GM12873 (cell line): ENCODE measurements at regions not wholly inside any gene's neighbourhood (a gene's known extent, or its start where the extent isn't known, plus 50 kb on each side); places are given as distances from the start of the nearest gene placed in this dataset.

Experiments used
- CTCF ChIP-seq: IDR thresholded peaks from 2 replicates; pipeline ENCODE4 v1.5.1; 2012; ENCODE audit warnings: low read depth, mild to moderate bottlenecking, moderate library complexity, low read length, control low read depth; ENCODE audit not compliant: insufficient read depth; ENCODE audit errors: missing control alignments

- no peak for TF ChIP-seq CTCF
Measured at GRCh38 chr13:50685491-50685890, 158.0 kb downstream of the DLEU7 start.

- TF ChIP-seq CTCF = no peak
Measured at GRCh38 chr13:50685956-50686355, 157.5 kb downstream of the DLEU7 start.

- TF ChIP-seq CTCF = no peak
Measured at GRCh38 chr13:50686551-50686950, 156.9 kb downstream of the DLEU7 start.

GRCh38 chr13:50687545-50687944, 155.9 kb downstream of the DLEU7 start:
- no peak for TF ChIP-seq CTCF

GRCh38 chr13:50690006-50690405, 153.5 kb downstream of the DLEU7 start:
- no peak for TF ChIP-seq CTCF

- no peak for TF ChIP-seq CTCF
Measured at GRCh38 chr13:50691176-50691680, 152.3 kb downstream of the DLEU7 start.

- no peak for TF ChIP-seq CTCF
Measured at GRCh38 chr13:50691681-50692263, 151.7 kb downstream of the DLEU7 start.

- no peak for TF ChIP-seq CTCF
Measured at GRCh38 chr13:50692396-50692915, 151.0 kb downstream of the DLEU7 start.
